GM19238 (cell line): ENCODE measurements at regions not wholly inside any gene's neighbourhood (a gene's known extent, or its start where the extent isn't known, plus 50 kb on each side); places are given as distances from the start of the nearest gene placed in this dataset.
"Not testable (repeated sequence)": the region's sequence is repeated elsewhere in the genome, so short reads cannot be mapped to it uniquely, and the experiment has no call there.

Experiments used
- DNase-seq: peaks from one replicate; pipeline ENCODE4 v3.0.0; 2011; ENCODE audit warnings: low spot score; ENCODE audit not compliant: insufficient read length

- no peak for DNase-seq
Measured at GRCh38 chr11:122023614-122024250, 92.3 kb downstream of the BLID start.

- no peak for DNase-seq
Measured at GRCh38 chr11:122022646-122023045, 93.4 kb downstream of the BLID start.

GRCh38 chr11:122020902-122021301 lies 95.1 kb downstream of the BLID start:
- DNase-seq = no peak

GRCh38 chr11:122019908-122020694 lies 95.9 kb downstream of the BLID start:
- no peak for DNase-seq

- no peak for DNase-seq
Measured at GRCh38 chr11:122007601-122008071, 108.4 kb downstream of the BLID start.

GRCh38 chr11:122004446-122004845 lies 111.6 kb downstream of the BLID start:
- DNase-seq = no peak

GRCh38 chr11:122002926-122003325 lies 113.1 kb downstream of the BLID start:
- DNase-seq = no peak

- no peak for DNase-seq
Measured at GRCh38 chr11:122002047-122002446, 114.0 kb downstream of the BLID start.

GRCh38 chr11:121999651-122000050 lies 116.4 kb downstream of the BLID start:
- no peak for DNase-seq

- DNase-seq = no peak
Measured at GRCh38 chr11:121996574-121996973, 119.4 kb downstream of the BLID start.

GRCh38 chr11:121983901-121984300 lies 132.1 kb downstream of the BLID start:
- no peak for DNase-seq

GRCh38 chr11:121977914-121978313 lies 138.1 kb downstream of the BLID start:
- not testable (repeated sequence) for DNase-seq

- DNase-seq = no peak
Measured at GRCh38 chr11:121968638-121969037, 147.4 kb downstream of the BLID start.

GRCh38 chr11:121967131-121967704 lies 148.8 kb downstream of the BLID start:
- DNase-seq = no peak

GRCh38 chr11:121965330-121965729 lies 150.7 kb downstream of the BLID start:
- DNase-seq = no peak

GRCh38 chr11:121964591-121964990 lies 151.4 kb downstream of the BLID start:
- no peak for DNase-seq

GRCh38 chr11:121963846-121964245 lies 152.2 kb downstream of the BLID start:
- not testable (repeated sequence) for DNase-seq

- DNase-seq = no peak
Measured at GRCh38 chr11:121961321-121961801, 154.7 kb downstream of the BLID start.

- DNase-seq = no peak
Measured at GRCh38 chr11:121958971-121959325, 157.1 kb downstream of the BLID start.

- no peak for DNase-seq
Measured at GRCh38 chr11:121958323-121958970, 157.6 kb downstream of the BLID start.

GRCh38 chr11:121953122-121953521 lies 162.9 kb downstream of the BLID start:
- DNase-seq = no peak

GRCh38 chr11:121950160-121950559 lies 165.9 kb downstream of the BLID start:
- DNase-seq = no peak
